Stimulated activated memory B cell treated with anti-CD40 and anti-IgM and Interleukin-4, amounts not matched to agents 10 μg/mL and 1 μg/mL and 100 μg/mL, for 72 hours (primary cell): ENCODE measurements at regions not wholly inside any gene's neighbourhood (a gene's known extent, or its start where the extent isn't known, plus 50 kb on each side); places are given as distances from the start of the nearest gene placed in this dataset.

Experiments used
- ATAC-seq: fragments of 150-1000 bp; cut with Tn5 transposase; 2 replicates; pipeline ENCODE4 v1.10.0; 2021
- H3K27ac Mint-ChIP-seq: one replicate; pipeline ENCODE4 v1.8.0; 2022; ENCODE audit warnings: mild to moderate bottlenecking, mixed read lengths
- H3K27me3 Mint-ChIP-seq: one replicate; pipeline ENCODE4 v1.8.0; 2022; ENCODE audit warnings: mixed read lengths
- H3K36me3 Mint-ChIP-seq: one replicate; pipeline ENCODE4 v1.8.0; 2022; ENCODE audit warnings: mixed read lengths
- H3K4me1 Mint-ChIP-seq: one replicate; pipeline ENCODE4 v1.8.0; 2022; ENCODE audit warnings: mixed read lengths
- H3K4me3 Mint-ChIP-seq: one replicate; pipeline ENCODE4 v1.8.0; 2022; ENCODE audit warnings: mild to moderate bottlenecking, moderate library complexity, mixed read lengths
- H3K9me3 Mint-ChIP-seq: one replicate; pipeline ENCODE4 v1.8.0; 2022; ENCODE audit warnings: mixed read lengths

- no peaks in the 10 kb centered on the region for H3K9me3 Mint-ChIP-seq
- H3K27ac Mint-ChIP-seq, result no peak overlapping the region
- no peak overlapping the region for H3K4me3 Mint-ChIP-seq
- no peaks in the 10 kb centered on the region for H3K36me3 Mint-ChIP-seq
- no peak for ATAC-seq
- H3K4me1 Mint-ChIP-seq, result peaks cover 6% of the 10 kb centered on the region
- no peaks in the 10 kb centered on the region for H3K27me3 Mint-ChIP-seq
Measured at GRCh38 chr3:3586336-3586735, 212.9 kb upstream of the LRRN1 start.

- no peak for ATAC-seq
- H3K4me3 Mint-ChIP-seq, result no peak overlapping the region
Measured at GRCh38 chr3:3579658-3580057, 219.6 kb upstream of the LRRN1 start.

GRCh38 chr3:3578718-3579117 lies 220.5 kb upstream of the LRRN1 start:
- Mint-ChIP-seq H3K9me3 (no peaks in the 10 kb centered on the region), H3K27ac (no peak overlapping the region), H3K4me1 (no peaks in the 10 kb centered on the region), H3K4me3 (no peak overlapping the region), H3K36me3 (no peaks in the 10 kb centered on the region), H3K27me3 (no peaks in the 10 kb centered on the region)
- no peak for ATAC-seq

More at GRCh38 chr3:3579658-3580057, 219.6 kb upstream of the LRRN1 start:
- no peak overlapping the region for H3K27ac Mint-ChIP-seq
- H3K27me3 Mint-ChIP-seq, result no peaks in the 10 kb centered on the region
- no peaks in the 10 kb centered on the region for H3K9me3 Mint-ChIP-seq
- no peaks in the 10 kb centered on the region for H3K4me1 Mint-ChIP-seq
- no peaks in the 10 kb centered on the region for H3K36me3 Mint-ChIP-seq

- no peaks in the 10 kb centered on the region for H3K9me3 Mint-ChIP-seq
- no peaks in the 10 kb centered on the region for H3K4me1 Mint-ChIP-seq
- ATAC-seq, result no peak
- H3K4me3 Mint-ChIP-seq, result no peak overlapping the region
- no peak overlapping the region for H3K27ac Mint-ChIP-seq
- H3K27me3 Mint-ChIP-seq, result no peaks in the 10 kb centered on the region
- H3K36me3 Mint-ChIP-seq, result no peaks in the 10 kb centered on the region
Measured at GRCh38 chr3:3577823-3578222, 221.4 kb upstream of the LRRN1 start.

GRCh38 chr3:3573341-3573740 lies 225.9 kb upstream of the LRRN1 start:
- no peak overlapping the region for H3K4me3 Mint-ChIP-seq
- no peak for ATAC-seq
- no peaks in the 10 kb centered on the region for H3K36me3 Mint-ChIP-seq
- no peaks in the 10 kb centered on the region for H3K27me3 Mint-ChIP-seq
- H3K4me1 Mint-ChIP-seq, result no peaks in the 10 kb centered on the region
- H3K27ac Mint-ChIP-seq, result no peak overlapping the region
- no peaks in the 10 kb centered on the region for H3K9me3 Mint-ChIP-seq

- Mint-ChIP-seq H3K9me3 (peaks cover 3% of the 10 kb centered on the region), H3K4me3 (no peak overlapping the region), H3K27ac (no peak overlapping the region), H3K36me3 (no peaks in the 10 kb centered on the region), H3K27me3 (no peaks in the 10 kb centered on the region), H3K4me1 (no peaks in the 10 kb centered on the region)
- no peak for ATAC-seq
Measured at GRCh38 chr3:3560591-3561311, 238.5 kb upstream of the LRRN1 start.

- H3K9me3 Mint-ChIP-seq, result peaks cover 3% of the 10 kb centered on the region
- no peak for ATAC-seq
- no peaks in the 10 kb centered on the region for H3K4me1 Mint-ChIP-seq
- no peaks in the 10 kb centered on the region for H3K27me3 Mint-ChIP-seq
- H3K36me3 Mint-ChIP-seq, result no peaks in the 10 kb centered on the region
- H3K4me3 Mint-ChIP-seq, result no peak overlapping the region
- H3K27ac Mint-ChIP-seq, result no peak overlapping the region
Measured at GRCh38 chr3:3559786-3560185, 239.4 kb upstream of the LRRN1 start.

GRCh38 chr3:3556078-3556477 lies 243.2 kb upstream of the LRRN1 start:
- peaks cover 3% of the 10 kb centered on the region for H3K9me3 Mint-ChIP-seq
- no peaks in the 10 kb centered on the region for H3K36me3 Mint-ChIP-seq
- no peaks in the 10 kb centered on the region for H3K4me1 Mint-ChIP-seq
- H3K4me3 Mint-ChIP-seq, result no peak overlapping the region
- no peak for ATAC-seq
- no peak overlapping the region for H3K27ac Mint-ChIP-seq
- no peaks in the 10 kb centered on the region for H3K27me3 Mint-ChIP-seq

- ATAC-seq, result no peak
- H3K27me3 Mint-ChIP-seq, result no peaks in the 10 kb centered on the region
- H3K9me3 Mint-ChIP-seq, result peaks cover 10% of the 10 kb centered on the region
- no peak overlapping the region for H3K4me3 Mint-ChIP-seq
- no peaks in the 10 kb centered on the region for H3K36me3 Mint-ChIP-seq
- H3K27ac Mint-ChIP-seq, result no peak overlapping the region
- H3K4me1 Mint-ChIP-seq, result no peaks in the 10 kb centered on the region
Measured at GRCh38 chr3:3553236-3553635, 246.0 kb upstream of the LRRN1 start.

- ATAC-seq, result no peak
- Mint-ChIP-seq H3K4me3 (no peak overlapping the region), H3K4me1 (no peaks in the 10 kb centered on the region), H3K9me3 (peaks cover 10% of the 10 kb centered on the region), H3K27ac (no peak overlapping the region), H3K27me3 (no peaks in the 10 kb centered on the region), H3K36me3 (no peaks in the 10 kb centered on the region)
Measured at GRCh38 chr3:3552761-3553160, 246.5 kb upstream of the LRRN1 start.

- Mint-ChIP-seq H3K27me3 (no peaks in the 10 kb centered on the region), H3K4me3 (no peak overlapping the region), H3K9me3 (peaks cover 10% of the 10 kb centered on the region), H3K4me1 (no peaks in the 10 kb centered on the region), H3K27ac (no peak overlapping the region), H3K36me3 (no peaks in the 10 kb centered on the region)
- ATAC-seq, result no peak
Measured at GRCh38 chr3:3551981-3552380, 247.2 kb upstream of the LRRN1 start.

GRCh38 chr3:3545360-3545759 lies 253.9 kb upstream of the LRRN1 start:
- Mint-ChIP-seq H3K27ac (no peak overlapping the region), H3K4me1 (no peaks in the 10 kb centered on the region), H3K36me3 (no peaks in the 10 kb centered on the region), H3K4me3 (no peak overlapping the region), H3K9me3 (peaks cover 5% of the 10 kb centered on the region), H3K27me3 (no peaks in the 10 kb centered on the region)
- ATAC-seq, result no peak

GRCh38 chr3:3538451-3538850 lies 260.8 kb upstream of the LRRN1 start:
- Mint-ChIP-seq H3K36me3 (no peaks in the 10 kb centered on the region), H3K4me1 (no peaks in the 10 kb centered on the region), H3K27ac (no peak overlapping the region), H3K4me3 (no peak overlapping the region), H3K9me3 (no peaks in the 10 kb centered on the region), H3K27me3 (no peaks in the 10 kb centered on the region)
- no peak for ATAC-seq

GRCh38 chr3:3532508-3532907 lies 266.7 kb upstream of the LRRN1 start:
- Mint-ChIP-seq H3K4me3 (no peak overlapping the region), H3K27ac (no peak overlapping the region), H3K27me3 (peaks cover 15% of the 10 kb centered on the region), H3K4me1 (no peaks in the 10 kb centered on the region), H3K9me3 (no peaks in the 10 kb centered on the region), H3K36me3 (no peaks in the 10 kb centered on the region)
- no peak for ATAC-seq

GRCh38 chr3:3531476-3531875 lies 267.8 kb upstream of the LRRN1 start:
- ATAC-seq, result no peak
- H3K4me3 Mint-ChIP-seq, result no peak overlapping the region
- no peaks in the 10 kb centered on the region for H3K4me1 Mint-ChIP-seq
- H3K9me3 Mint-ChIP-seq, result no peaks in the 10 kb centered on the region
- H3K36me3 Mint-ChIP-seq, result no peaks in the 10 kb centered on the region
- no peak overlapping the region for H3K27ac Mint-ChIP-seq
- H3K27me3 Mint-ChIP-seq, result peaks cover 15% of the 10 kb centered on the region

- Mint-ChIP-seq H3K4me3 (no peak overlapping the region), H3K9me3 (no peaks in the 10 kb centered on the region), H3K36me3 (no peaks in the 10 kb centered on the region), H3K4me1 (no peaks in the 10 kb centered on the region), H3K27ac (no peak overlapping the region), H3K27me3 (no peaks in the 10 kb centered on the region)
- no peak for ATAC-seq
Measured at GRCh38 chr3:3519266-3519665, 280.0 kb upstream of the LRRN1 start.

- no peak for ATAC-seq
- Mint-ChIP-seq H3K27me3 (no peaks in the 10 kb centered on the region), H3K9me3 (no peaks in the 10 kb centered on the region), H3K36me3 (no peaks in the 10 kb centered on the region), H3K4me3 (no peak overlapping the region), H3K4me1 (no peaks in the 10 kb centered on the region), H3K27ac (no peak overlapping the region)
Measured at GRCh38 chr3:3516996-3517395, 282.2 kb upstream of the LRRN1 start.
